CD14-positive monocyte (primary cell): ENCODE measurements at regions not wholly inside any gene's neighbourhood (a gene's known extent, or its start where the extent isn't known, plus 50 kb on each side); places are given as distances from the start of the nearest gene placed in this dataset.
"Not testable (repeated sequence)": the region's sequence is repeated elsewhere in the genome, so short reads cannot be mapped to it uniquely, and the experiment has no call there.

Experiments used
- DNase-seq, 3 donors: peaks; one replicate each; pipeline ENCODE4 v3.0.0-alpha.2; 2011 to 2022
- H2AFZ ChIP-seq: 2 replicates; pipeline ENCODE4 v1.6.0; 2012; ENCODE audit warnings: mild to moderate bottlenecking, low read depth, low read length, inconsistent platforms; ENCODE audit not compliant: insufficient read depth, poor library complexity, severe bottlenecking
- H3K27ac ChIP-seq, 2 donors: 1 replicate in 1 of 2; 2 replicates in 1 of 2; pipeline ENCODE4 v1.5.1; 2012 to 2013; ENCODE audit warnings: low read length in 2 of 2, control low read depth in 1 of 2, inconsistent platforms in 1 of 2, low read depth in 1 of 2, mild to moderate bottlenecking in 1 of 2
- H3K27me3 ChIP-seq, 2 donors: one replicate each; pipeline versions ENCODE4 v1.6.0 to v1.6.1; 2011 to 2013; ENCODE audit warnings: low read length in 2 of 2; ENCODE audit not compliant: control insufficient read depth in 2 of 2, insufficient read depth in 2 of 2
- H3K36me3 ChIP-seq, 2 donors: replicated peaks in 1 of 2; 1 replicate in 1 of 2; 2 replicates in 1 of 2; pipeline versions ENCODE4 v1.5.1 to v1.6.1; 2012 to 2013; ENCODE audit warnings: low read length in 2 of 2, control low read depth in 1 of 2, inconsistent platforms in 1 of 2, mild to moderate bottlenecking in 1 of 2; ENCODE audit not compliant: insufficient read depth in 2 of 2, control insufficient read depth in 1 of 2
- H3K4me1 ChIP-seq, 2 donors: 1 replicate in 1 of 2; 2 replicates in 1 of 2; pipeline versions ENCODE4 v1.5.1 to v1.6.1; 2012 to 2013; ENCODE audit warnings: low read length in 2 of 2, control low read depth in 1 of 2, inconsistent platforms in 1 of 2, mild to moderate bottlenecking in 1 of 2, moderate library complexity in 1 of 2; ENCODE audit not compliant: insufficient read depth in 2 of 2, control insufficient read depth in 1 of 2
- H3K4me2 ChIP-seq: replicated peaks from 2 replicates; pipeline ENCODE3; 2012; ENCODE audit warnings: low read length, moderate library complexity, mild to moderate bottlenecking; ENCODE audit not compliant: poor library complexity, severe bottlenecking; ENCODE audit errors: extremely low read depth
- H3K4me3 ChIP-seq, 3 experiments: fragments of 200-600 bp in 1 of 3; sonication (generic) in 1 of 3; replicated peaks in 1 of 3; 1 replicate in 2 of 3; 2 replicates in 1 of 3; pipeline ENCODE4 v1.5.1; 2011 to 2013; ENCODE audit warnings: low read length in 3 of 3, mild to moderate bottlenecking in 3 of 3, control low read depth in 2 of 3, low read depth in 2 of 3, inconsistent platforms in 1 of 3, moderate library complexity in 1 of 3
- H3K79me2 ChIP-seq: 2 replicates; pipeline ENCODE4 v1.6.0; 2012; ENCODE audit warnings: mild to moderate bottlenecking, control low read depth, inconsistent platforms, low read length, moderate library complexity; ENCODE audit not compliant: insufficient read depth
- H3K9ac ChIP-seq: 2 replicates; pipeline ENCODE4 v1.6.0; 2017; ENCODE audit warnings: low read length, mild to moderate bottlenecking; ENCODE audit not compliant: insufficient read depth, poor library complexity, severe bottlenecking
- H3K9me3 ChIP-seq, 2 donors: replicated peaks in 1 of 2; 1 replicate in 1 of 2; 2 replicates in 1 of 2; pipeline versions ENCODE4 v1.5.1 to v1.6.1; 2012 to 2013; ENCODE audit warnings: low read length in 2 of 2, control low read depth in 1 of 2; ENCODE audit not compliant: control insufficient read depth in 1 of 2, insufficient read depth in 1 of 2
- H4K20me1 ChIP-seq: 2 replicates; pipeline ENCODE4 v1.6.0; 2012; ENCODE audit warnings: mild to moderate bottlenecking, low read length, control low read depth, moderate library complexity; ENCODE audit not compliant: insufficient read depth
- H3K27ac Mint-ChIP-seq, 7 donors: one replicate each; pipeline ENCODE4 v1.8.0; 2020; ENCODE audit warnings: mild to moderate bottlenecking in 7 of 7, mixed read lengths in 7 of 7, moderate library complexity in 6 of 7, inconsistent platforms in 2 of 7
- H3K27me3 Mint-ChIP-seq, 3 donors: one replicate each; pipeline ENCODE4 v1.8.0; 2021 to 2022; ENCODE audit warnings: low read depth in 3 of 3, mild to moderate bottlenecking in 3 of 3, mixed read lengths in 3 of 3, moderate library complexity in 3 of 3, inconsistent platforms in 1 of 3
- H3K36me3 Mint-ChIP-seq, 2 donors: one replicate each; pipeline ENCODE4 v1.8.0; 2020; ENCODE audit warnings: mixed read lengths in 2 of 2, inconsistent platforms in 1 of 2, mild to moderate bottlenecking in 1 of 2
- H3K4me1 Mint-ChIP-seq: one replicate; pipeline ENCODE4 v1.8.0; 2020; ENCODE audit warnings: mild to moderate bottlenecking, mixed read lengths
- H3K4me3 Mint-ChIP-seq, 2 donors: one replicate each; pipeline ENCODE4 v1.8.0; 2020; ENCODE audit warnings: mild to moderate bottlenecking in 2 of 2, mixed read lengths in 2 of 2, moderate library complexity in 1 of 2
- H3K9me3 Mint-ChIP-seq, 7 donors: one replicate each; pipeline ENCODE4 v1.8.0; 2020 to 2022; ENCODE audit warnings: mixed read lengths in 7 of 7, mild to moderate bottlenecking in 6 of 7, moderate library complexity in 6 of 7, inconsistent platforms in 2 of 7
- CTCF ChIP-seq: fragments of 200-600 bp; IDR thresholded peaks from one replicate; pipeline ENCODE4 v1.8.0; 2022; ENCODE audit warnings: antibody characterized with exemption, mild to moderate bottlenecking
- WGBS: methylation state at CpG from one replicate; pipeline ENCODE4 v1.1.5; 2013; ENCODE audit warnings: missing lambda C conversion rate; ENCODE audit not compliant: insufficient coverage; 5-methylcytosine and 5-hydroxymethylcytosine counted together
- intact Hi-C, 2 donors: fragments of 100-400 bp; cut with micrococcal nuclease; formaldehyde crosslinking; loops; one replicate each; pipeline versions ENCODE4 v1.15.0 to v1.15.1; 2023

- no peaks in the 10 kb centered on the region for H3K9me3 ChIP-seq
- H3K27me3 ChIP-seq, result no peaks in the 10 kb centered on the region
- H3K79me2 ChIP-seq, result no peaks in the 10 kb centered on the region
- peaks cover 0 to 6% (median 3%) of the 10 kb centered on the region in 7 donors for H3K9me3 Mint-ChIP-seq
- H4K20me1 ChIP-seq, result no peaks in the 10 kb centered on the region
- no peak for DNase-seq
- H3K4me2 ChIP-seq, result no peak overlapping the region
- H3K9ac ChIP-seq, result no peak overlapping the region
- peaks cover 0 to 5% (median 2%) of the 10 kb centered on the region in 3 donors for H3K27me3 Mint-ChIP-seq
- no peak for TF ChIP-seq CTCF
- no peak overlapping the region for H3K4me3 ChIP-seq
- no peaks in the 10 kb centered on the region for H3K4me1 Mint-ChIP-seq
- no peak overlapping the region for H3K27ac Mint-ChIP-seq
- H3K36me3 Mint-ChIP-seq, result no peaks in the 10 kb centered on the region
- no peak overlapping the region for H2AFZ ChIP-seq
- intact Hi-C loops, result no loop called here
- H3K27ac ChIP-seq, result no peak overlapping the region
- no peak overlapping the region for H3K4me3 Mint-ChIP-seq
- no CpG with 5 or more reads among the region's 4 CpGs for WGBS
- H3K4me1 ChIP-seq, result no peaks in the 10 kb centered on the region
- no peaks in the 10 kb centered on the region for H3K36me3 ChIP-seq
Measured at GRCh38 chr7:22040923-22041595, 95.4 kb upstream of the CDCA7L start.

GRCh38 chr7:22039670-22040069 lies 94.0 kb upstream of the CDCA7L start:
- H3K4me1 ChIP-seq, result no peaks in the 10 kb centered on the region

GRCh38 chr7:22032356-22032755 lies 86.7 kb upstream of the CDCA7L start:
- H3K4me3 ChIP-seq, H3K4me1 Mint-ChIP-seq, H2AFZ ChIP-seq, DNase-seq, H3K27me3 ChIP-seq, H3K4me2 ChIP-seq, H3K36me3 ChIP-seq, H3K9ac ChIP-seq, H3K27me3 Mint-ChIP-seq, intact Hi-C loops, H3K4me3 Mint-ChIP-seq, H3K36me3 Mint-ChIP-seq, H3K79me2 ChIP-seq, H3K4me1 ChIP-seq, H3K9me3 ChIP-seq, H3K27ac Mint-ChIP-seq, H4K20me1 ChIP-seq, H3K27ac ChIP-seq: not testable (repeated sequence)
- WGBS, result 96% methylated on average over 16 of the region's 26 CpGs
- peaks cover 6 to 19% (median 13%) of the 10 kb centered on the region in 7 donors for H3K9me3 Mint-ChIP-seq

More at GRCh38 chr7:22039670-22040069, 94.0 kb upstream of the CDCA7L start:
- no peaks in the 10 kb centered on the region for H3K4me1 Mint-ChIP-seq
- H3K9me3 Mint-ChIP-seq, result peaks cover 0 to 5% (median 3%) of the 10 kb centered on the region in 7 donors
- H3K27ac Mint-ChIP-seq, result no peak overlapping the region
- H3K27ac ChIP-seq, result no peak overlapping the region
- no peaks in the 10 kb centered on the region for H3K27me3 ChIP-seq
- no peak overlapping the region for H2AFZ ChIP-seq
- peaks cover 0 to 3% (median 2%) of the 10 kb centered on the region in 3 donors for H3K27me3 Mint-ChIP-seq
- no peaks in the 10 kb centered on the region for H3K36me3 ChIP-seq
- no peak overlapping the region for H3K4me3 Mint-ChIP-seq
- no peaks in the 10 kb centered on the region for H3K36me3 Mint-ChIP-seq
- intact Hi-C loops, result no loop called here
- no peak overlapping the region for H3K4me3 ChIP-seq
- TF ChIP-seq CTCF, result no peak
- H3K9ac ChIP-seq, result no peak overlapping the region
- no peaks in the 10 kb centered on the region for H4K20me1 ChIP-seq
- H3K79me2 ChIP-seq, result no peaks in the 10 kb centered on the region
- no CpG with 5 or more reads among the region's 1 CpG for WGBS
- H3K4me2 ChIP-seq, result no peak overlapping the region
- no peaks in the 10 kb centered on the region for H3K9me3 ChIP-seq
- DNase-seq, result no peak
